IMR-90 (cell line): ENCODE measurements at regions not wholly inside any gene's neighbourhood (a gene's known extent, or its start where the extent isn't known, plus 50 kb on each side); places are given as distances from the start of the nearest gene placed in this dataset.

ENCODE experiments used
- ATAC-seq: fragments of 200-7000 bp; cut with Tn5 transposase; 2 replicates; pipeline ENCODE4 v1.9.1; 2020; ENCODE audit warnings: low read depth, mild to moderate bottlenecking, moderate library complexity
- BruUV-seq: library from RNA; stranded (reverse); fragments of 400-500 nt; replicated peaks from 2 replicates; lab custom pipeline; 2021; lab: Mats Ljungman, UMichigan
- CTCF ChIA-PET: fragments of 300-600 bp; formaldehyde crosslinking; extraction: SDS; loops from one replicate; lab custom pipeline; 2021; ENCODE audit warnings: antibody characterized with exemption; lab: Yijun Ruan, JAX
- POLR2A ChIA-PET: fragments of 300-600 bp; sonication (Branson Sonifier 250); formaldehyde crosslinking; loops from one replicate; lab custom pipeline; 2022; ENCODE audit warnings: antibody characterized with exemption; ENCODE audit not compliant: unreplicated experiment; lab: Charles Lee
- DNase-seq: peaks from one replicate; pipeline ENCODE4 v3.0.0; 2013
- H2AFZ ChIP-seq: replicated peaks from 2 replicates; pipeline ENCODE3; 2013; ENCODE audit warnings: low read length, mild to moderate bottlenecking; ENCODE audit not compliant: poor library complexity
- H2AK5ac ChIP-seq: 2 replicates; pipeline ENCODE4 v1.6.1; 2013; ENCODE audit warnings: low read depth, low read length, inconsistent platforms
- H2AK9ac ChIP-seq: replicated peaks from 2 replicates; pipeline ENCODE3; 2013; ENCODE audit warnings: mild to moderate bottlenecking, low read depth, low read length, moderate library complexity; ENCODE audit not compliant: poor library complexity
- H2BK120ac ChIP-seq: 2 replicates; pipeline ENCODE4 v1.6.1; 2013; ENCODE audit warnings: low read depth, low read length, inconsistent platforms
- H2BK15ac ChIP-seq: 3 replicates; pipeline ENCODE4 v1.6.1; 2013; ENCODE audit warnings: low read depth, low read length, inconsistent platforms
- H2BK20ac ChIP-seq: 2 replicates; pipeline ENCODE4 v1.6.1; 2013; ENCODE audit warnings: low read depth, mild to moderate bottlenecking, inconsistent platforms, low read length, moderate library complexity
- H2BK5ac ChIP-seq: 2 replicates; pipeline ENCODE4 v1.6.1; 2013; ENCODE audit warnings: mild to moderate bottlenecking, low read depth, low read length, inconsistent platforms; ENCODE audit not compliant: poor library complexity, severe bottlenecking
- H3K14ac ChIP-seq: replicated peaks from 2 replicates; pipeline ENCODE4 v1.6.1; 2013; ENCODE audit warnings: low read depth, low read length, inconsistent platforms
- H3K18ac ChIP-seq: 2 replicates; pipeline ENCODE4 v1.6.1; 2013; ENCODE audit warnings: low read depth, low read length, control low read depth
- H3K23ac ChIP-seq: 2 replicates; pipeline ENCODE4 v1.6.1; 2013; ENCODE audit warnings: low read depth, low read length, inconsistent platforms
- H3K27ac ChIP-seq: 2 replicates; pipeline ENCODE4 v1.5.1; 2013; ENCODE audit warnings: mild to moderate bottlenecking, control low read depth, low read length; ENCODE audit not compliant: insufficient read depth
- H3K27me3 ChIP-seq: 2 replicates; pipeline ENCODE4 v1.6.1; 2013; ENCODE audit warnings: low read length; ENCODE audit not compliant: control insufficient read depth, insufficient read depth
- H3K36me3 ChIP-seq: 2 replicates; pipeline ENCODE4 v1.6.1; 2013; ENCODE audit warnings: low read length, mixed read lengths; ENCODE audit not compliant: control insufficient read depth, insufficient read depth
- H3K4ac ChIP-seq: 2 replicates; pipeline ENCODE4 v1.6.1; 2013; ENCODE audit warnings: low read depth, low read length, inconsistent platforms
- H3K4me1 ChIP-seq: 2 replicates; pipeline ENCODE4 v1.6.1; 2013; ENCODE audit warnings: low read length, mixed read lengths; ENCODE audit not compliant: control insufficient read depth, insufficient read depth
- H3K4me2 ChIP-seq: 2 replicates; pipeline ENCODE4 v1.6.1; 2013; ENCODE audit warnings: low read depth, mild to moderate bottlenecking, control low read depth, low read length, moderate library complexity
- H3K4me3 ChIP-seq: 2 replicates; pipeline ENCODE4 v1.5.1; 2013; ENCODE audit warnings: low read depth, mild to moderate bottlenecking, control low read depth, low read length, moderate library complexity; ENCODE audit not compliant: insufficient read depth
- H3K56ac ChIP-seq: 2 replicates; pipeline ENCODE4 v1.6.1; 2013; ENCODE audit warnings: low read length, inconsistent platforms; ENCODE audit not compliant: insufficient read depth; ENCODE audit errors: extremely low read depth
- H3K79me1 ChIP-seq, 2 experiments: 2 replicates each; pipeline ENCODE4 v1.6.1; 2013; ENCODE audit warnings: low read length in 2 of 2, inconsistent platforms in 1 of 2, low read depth in 1 of 2
- H3K9ac ChIP-seq: 2 replicates; pipeline ENCODE4 v1.6.1; 2013; ENCODE audit warnings: low read depth, low read length, control low read depth
- H3K9me1 ChIP-seq: 2 replicates; pipeline ENCODE4 v1.6.1; 2013; ENCODE audit warnings: low read length, inconsistent platforms; ENCODE audit not compliant: insufficient read depth
- H3K9me3 ChIP-seq: 2 replicates; pipeline ENCODE4 v1.6.1; 2013; ENCODE audit warnings: low read length; ENCODE audit not compliant: control insufficient read depth, insufficient read depth
- H4K20me1 ChIP-seq: 2 replicates; pipeline ENCODE4 v1.6.1; 2013; ENCODE audit warnings: low read length, inconsistent platforms; ENCODE audit not compliant: insufficient read depth
- H4K5ac ChIP-seq: 2 replicates; pipeline ENCODE4 v1.6.1; 2013; ENCODE audit warnings: mild to moderate bottlenecking, low read depth, low read length, control low read depth
- H4K8ac ChIP-seq, 2 experiments: 2 replicates each; pipeline ENCODE4 v1.6.1; 2013; ENCODE audit warnings: low read depth in 2 of 2, low read length in 2 of 2, control low read depth in 1 of 2, inconsistent platforms in 1 of 2
- H4K91ac ChIP-seq: 2 replicates; pipeline ENCODE4 v1.6.1; 2013; ENCODE audit warnings: low read depth, low read length, inconsistent platforms; ENCODE audit not compliant: insufficient read depth
- BHLHE40 ChIP-seq: fragments of 150-350 bp; IDR thresholded peaks from 2 replicates; pipeline ENCODE4 v1.6.1; 2016; ENCODE audit warnings: mild to moderate bottlenecking, low read depth, low read length
- MAFK ChIP-seq: IDR thresholded peaks from 2 replicates; pipeline ENCODE4 v1.6.1; 2012; ENCODE audit warnings: low read depth, low read length, improper control_type of control experiment
- WGBS, 2 experiments: methylation state at CpG; one replicate each; pipeline versions ENCODE4 v1.1.5 to v1.1.7; 2013; ENCODE audit warnings: missing lambda C conversion rate in 2 of 2; ENCODE audit not compliant: insufficient read length in 1 of 2; ENCODE audit errors: extremely low coverage in 2 of 2; 5-methylcytosine and 5-hydroxymethylcytosine counted together
- dilution Hi-C: fragments of 300-500 bp; cut with HindIII; formaldehyde crosslinking; loops from one replicate; pipeline ENCODE4 v1.14.3; 2018; ENCODE audit warnings: low sequenced_read_pairs; ENCODE audit not compliant: unreplicated experiment
- in situ Hi-C: fragments of 300-500 bp; cut with MboI; formaldehyde crosslinking; loops from 3 replicates; pipeline ENCODE4 v1.14.3; 2019; ENCODE audit warnings: low sequenced_read_pairs, inconsistent platforms, mixed read lengths
- intact Hi-C: fragments of 100-400 bp; cut with micrococcal nuclease; formaldehyde crosslinking; loops from 2 replicates; pipeline ENCODE4 v1.10.0; 2022

DNA sequence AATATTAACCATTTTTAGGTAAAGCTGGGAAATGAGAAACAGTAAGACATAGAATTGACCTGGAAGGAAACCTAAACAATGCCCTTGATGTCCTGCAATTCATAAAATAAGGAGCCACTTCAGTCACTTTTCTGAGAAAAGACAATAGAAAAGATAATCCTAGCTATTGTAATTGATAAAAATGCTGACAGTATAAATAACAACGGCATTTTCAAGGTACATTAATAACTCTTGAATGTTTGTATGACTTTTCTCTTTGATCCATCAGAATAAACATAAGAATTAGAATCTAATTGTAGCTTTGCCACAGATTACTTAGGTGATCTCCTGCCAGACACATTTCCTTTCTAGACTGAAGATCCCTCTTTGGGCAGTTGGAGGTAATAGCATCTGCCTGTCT is 719.5 kb downstream of the SLC4A3 start:
- BruUV-seq: no TSS peak
- DNase-seq: no peak
- H3K36me3 ChIP-seq: no peaks in the 10 kb centered on the region
- in situ Hi-C loops (no loop called here), dilution Hi-C loops (no loop called here), intact Hi-C loops (no loop called here)
- no peak overlapping the region for H4K91ac ChIP-seq
- H3K23ac ChIP-seq: no peak overlapping the region
- no peak overlapping the region for H3K9ac ChIP-seq
- H3K4me1 ChIP-seq: no peaks in the 10 kb centered on the region
- no peak overlapping the region for H2AFZ ChIP-seq
- no CpG with 5 or more reads among the region's 1 CpG for WGBS, 2 experiments
- no peaks in the 10 kb centered on the region for H3K9me1 ChIP-seq
- H2AK5ac ChIP-seq: no peak overlapping the region
- no peak overlapping the region for H2AK9ac ChIP-seq
- no peaks in the 10 kb centered on the region for H3K79me1 ChIP-seq
- no peak overlapping the region for H4K5ac ChIP-seq
- no peak overlapping the region for H3K4me3 ChIP-seq
- H3K27me3 ChIP-seq: no peaks in the 10 kb centered on the region
- no peak overlapping the region for H3K27ac ChIP-seq
- no peaks in the 10 kb centered on the region for H3K9me3 ChIP-seq
- no peak overlapping the region for H4K8ac ChIP-seq
- no peaks in the 10 kb centered on the region for H4K20me1 ChIP-seq
- H2BK5ac ChIP-seq: no peak overlapping the region
- no peak overlapping the region for H3K4ac ChIP-seq
- H3K14ac ChIP-seq: no peak overlapping the region
- H2BK15ac ChIP-seq: no peak overlapping the region
- POLR2A ChIA-PET: no interaction called here
- H2BK20ac ChIP-seq: no peak overlapping the region
- no peak overlapping the region for H2BK120ac ChIP-seq
- TF ChIP-seq MAFK (peak; percentile 35; the same call in 1 of the 2 replicates), BHLHE40 (no peak)
- no peak for ATAC-seq
- H3K18ac ChIP-seq: no peak overlapping the region
- no peak overlapping the region for H3K56ac ChIP-seq
- CTCF ChIA-PET: interaction anchor here (0.6 to 1.0 kb wide), 3 partner anchors 9 to 1242 kb away, joined by 3 to 4 read pairs (median 4); no protein-coding TSS in a partner anchor
- no peak overlapping the region for H3K4me2 ChIP-seq
